ENCODE measurements at regions not wholly inside any gene's neighbourhood (a gene's known extent, or its start where the extent isn't known, plus 50 kb on each side); places are given as distances from the start of the nearest gene placed in this dataset.

DNA sequence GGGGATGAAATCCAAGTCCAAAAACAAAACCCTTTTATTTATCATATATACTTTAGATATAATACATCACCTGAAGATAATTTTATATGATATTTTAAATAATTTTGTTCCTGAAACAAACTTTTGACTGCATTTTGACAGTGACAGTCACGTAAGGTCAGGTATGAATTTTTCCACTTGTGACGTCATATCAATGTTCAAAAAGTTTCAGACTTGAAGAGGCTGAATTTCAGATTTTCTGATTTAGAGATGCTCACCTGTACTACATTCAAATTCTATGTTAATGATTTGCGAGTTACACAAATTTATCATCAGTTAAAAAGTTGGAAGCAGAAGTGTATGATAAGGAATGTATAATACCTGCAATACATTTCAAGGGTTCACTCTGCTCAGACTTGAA, 136.1 kb upstream of the EPHA6 start:
- Histone ChIP-seq H3K27me3 (replicated peaks; ENCODE audit: insufficient read depth, low read depth, low read length, poor library complexity) (no peaks in the 10 kb centered on the region), H3K27ac (ENCODE audit: low read depth, low read length, poor library complexity, severe bottlenecking) (no peak overlapping the region), H3K4me1 (ENCODE audit: insufficient read depth, low read length, poor library complexity, severe bottlenecking) (no peaks in the 10 kb centered on the region), H3K36me3 (ENCODE audit: insufficient read depth, low read length, poor library complexity, severe bottlenecking) (no peaks in the 10 kb centered on the region), H3K4me3 (ENCODE audit: low read depth, low read length, poor library complexity, severe bottlenecking) (no peak overlapping the region), H3K9me3 (ENCODE audit: low read depth, low read length, poor library complexity, severe bottlenecking) (peaks cover 10% of the 10 kb centered on the region)
- no TSS peak for BruUV-seq (replicated peaks)
- POLR2A ChIA-PET (ENCODE audit: low non-redundant PET): no interaction called here
- TF ChIP-seq, protein P1, sequence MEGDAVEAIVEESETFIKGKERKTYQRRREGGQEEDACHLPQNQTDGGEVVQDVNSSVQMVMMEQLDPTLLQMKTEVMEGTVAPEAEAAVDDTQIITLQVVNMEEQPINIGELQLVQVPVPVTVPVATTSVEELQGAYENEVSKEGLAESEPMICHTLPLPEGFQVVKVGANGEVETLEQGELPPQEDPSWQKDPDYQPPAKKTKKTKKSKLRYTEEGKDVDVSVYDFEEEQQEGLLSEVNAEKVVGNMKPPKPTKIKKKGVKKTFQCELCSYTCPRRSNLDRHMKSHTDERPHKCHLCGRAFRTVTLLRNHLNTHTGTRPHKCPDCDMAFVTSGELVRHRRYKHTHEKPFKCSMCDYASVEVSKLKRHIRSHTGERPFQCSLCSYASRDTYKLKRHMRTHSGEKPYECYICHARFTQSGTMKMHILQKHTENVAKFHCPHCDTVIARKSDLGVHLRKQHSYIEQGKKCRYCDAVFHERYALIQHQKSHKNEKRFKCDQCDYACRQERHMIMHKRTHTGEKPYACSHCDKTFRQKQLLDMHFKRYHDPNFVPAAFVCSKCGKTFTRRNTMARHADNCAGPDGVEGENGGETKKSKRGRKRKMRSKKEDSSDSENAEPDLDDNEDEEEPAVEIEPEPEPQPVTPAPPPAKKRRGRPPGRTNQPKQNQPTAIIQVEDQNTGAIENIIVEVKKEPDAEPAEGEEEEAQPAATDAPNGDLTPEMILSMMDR (conservative IDR thresholded peaks at IDR 0.05; ENCODE audit: low read depth, low read length): no peak
- TF ChIP-seq EZH2 (IDR thresholded peaks at IDR 0.05; ENCODE audit: borderline replicate concordance, low read depth, low read length, poor library complexity, severe bottlenecking): no peak
- no peak for DNase-seq (ENCODE audit: low spot score)
- intact Hi-C loops (cut with micrococcal nuclease; ENCODE audit: unreplicated experiment): no loop called here
- CTCF ChIA-PET: no interaction called here

DNA sequence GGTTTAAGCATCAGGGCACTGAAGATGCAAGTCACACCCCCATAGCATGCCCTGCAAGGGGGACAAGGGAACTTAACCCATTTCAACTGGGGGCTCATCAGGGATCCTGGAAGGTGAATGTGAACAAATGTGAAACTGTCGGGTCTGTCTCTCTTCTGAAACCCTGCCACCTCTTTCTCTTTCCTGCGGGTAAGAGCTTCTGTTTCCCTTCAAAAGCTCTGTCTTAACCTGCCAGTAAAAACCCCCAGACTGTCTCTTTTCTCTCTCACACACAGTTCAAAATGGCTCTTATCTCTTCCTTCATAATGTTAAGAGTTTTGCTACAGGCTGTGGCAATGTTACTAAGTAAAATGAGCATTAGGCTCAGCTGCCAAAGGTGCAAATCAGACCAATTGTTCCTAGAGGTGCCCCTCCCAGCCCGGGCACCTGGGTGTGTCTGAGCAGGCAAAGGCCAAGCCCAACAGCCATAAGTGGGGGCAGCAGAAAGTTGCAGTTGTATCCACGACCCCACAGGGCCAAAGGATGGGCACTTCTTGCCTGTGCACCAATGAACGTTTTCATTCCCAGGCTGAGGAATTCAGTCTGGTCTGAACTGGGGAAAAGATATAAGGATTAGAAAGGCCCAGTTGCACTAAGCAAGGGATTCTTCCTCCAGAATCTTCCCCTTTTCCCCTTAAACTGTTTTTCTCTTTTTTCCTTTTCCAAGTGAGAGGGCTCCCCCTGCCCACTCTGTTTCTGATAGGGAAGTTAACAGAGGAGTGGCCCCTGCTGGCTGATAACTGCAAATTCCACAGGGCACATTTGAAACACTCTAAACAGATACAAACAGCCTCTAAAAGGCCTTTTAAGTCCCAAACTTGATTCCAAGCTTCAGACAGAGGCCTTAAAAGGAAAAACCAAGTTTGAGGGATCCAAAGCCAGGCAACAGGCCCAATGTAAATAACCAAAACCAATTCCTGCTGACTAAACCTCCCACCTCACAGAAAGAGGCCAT, 113.8 kb upstream of the EPHA6 start:
- no peaks in the 10 kb centered on the region for H3K36me3 ChIP-seq (ENCODE audit: insufficient read depth, low read length, poor library complexity, severe bottlenecking)
- no peak overlapping the region for H3K4me3 ChIP-seq (ENCODE audit: low read depth, low read length, poor library complexity, severe bottlenecking)
- no TSS peak for BruUV-seq (replicated peaks)
- no peaks in the 10 kb centered on the region for H3K27me3 ChIP-seq (replicated peaks; ENCODE audit: insufficient read depth, low read depth, low read length, poor library complexity)
- TF ChIP-seq EZH2 (IDR thresholded peaks at IDR 0.05; ENCODE audit: borderline replicate concordance, low read depth, low read length, poor library complexity, severe bottlenecking): no peak
- TF ChIP-seq, protein P1 (conservative IDR thresholded peaks at IDR 0.05; ENCODE audit: low read depth, low read length): no peak
- H3K4me1 ChIP-seq (ENCODE audit: insufficient read depth, low read length, poor library complexity, severe bottlenecking): no peaks in the 10 kb centered on the region
- intact Hi-C loops (cut with micrococcal nuclease; ENCODE audit: unreplicated experiment): no loop called here
- no peak overlapping the region for H3K27ac ChIP-seq (ENCODE audit: low read depth, low read length, poor library complexity, severe bottlenecking)
- ChIA-PET POLR2A (ENCODE audit: low non-redundant PET) (no interaction called here), CTCF (no interaction called here)
- no peak for DNase-seq (ENCODE audit: low spot score)
- peaks cover 22% of the 10 kb centered on the region for H3K9me3 ChIP-seq (ENCODE audit: low read depth, low read length, poor library complexity, severe bottlenecking)

DNA sequence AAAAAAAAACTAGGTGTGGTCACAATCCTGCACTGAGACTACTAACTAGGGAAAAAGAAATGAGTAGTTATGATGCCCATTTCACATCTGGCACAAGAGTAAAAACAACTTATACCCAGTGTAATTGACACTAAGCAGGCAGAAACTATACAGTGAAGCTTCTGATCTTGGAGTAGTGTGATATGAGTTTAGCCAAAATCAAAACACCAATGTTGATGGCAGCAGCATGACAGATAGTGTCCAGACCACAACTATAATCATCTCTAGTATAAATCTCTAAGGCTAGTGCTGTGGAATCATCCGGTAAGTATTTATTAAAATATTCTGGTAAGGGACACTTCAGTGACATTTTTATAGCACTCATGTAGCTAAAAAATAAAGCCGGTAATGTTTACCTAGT, 108.5 kb upstream of the EPHA6 start:
- intact Hi-C loops (cut with micrococcal nuclease; ENCODE audit: unreplicated experiment): no loop called here
- POLR2A ChIA-PET (ENCODE audit: low non-redundant PET): no interaction called here
- H3K4me1 ChIP-seq (ENCODE audit: insufficient read depth, low read length, poor library complexity, severe bottlenecking): no peaks in the 10 kb centered on the region

More for the DNA sequence above, 108.5 kb upstream of the EPHA6 start:
- no peak for DNase-seq (ENCODE audit: low spot score)
- CTCF ChIA-PET: no interaction called here
- TF ChIP-seq EZH2 (IDR thresholded peaks at IDR 0.05; ENCODE audit: borderline replicate concordance, low read depth, low read length, poor library complexity, severe bottlenecking): no peak
- TF ChIP-seq, protein P1 (conservative IDR thresholded peaks at IDR 0.05; ENCODE audit: low read depth, low read length): no peak
- Histone ChIP-seq H3K27me3 (replicated peaks; ENCODE audit: insufficient read depth, low read depth, low read length, poor library complexity) (no peaks in the 10 kb centered on the region), H3K4me3 (ENCODE audit: low read depth, low read length, poor library complexity, severe bottlenecking) (no peak overlapping the region), H3K27ac (ENCODE audit: low read depth, low read length, poor library complexity, severe bottlenecking) (no peak overlapping the region), H3K9me3 (ENCODE audit: low read depth, low read length, poor library complexity, severe bottlenecking) (peaks cover 23% of the 10 kb centered on the region), H3K36me3 (ENCODE audit: insufficient read depth, low read length, poor library complexity, severe bottlenecking) (no peaks in the 10 kb centered on the region)
- no TSS peak for BruUV-seq (replicated peaks)
